Astrocyte (in vitro differentiated cells and primary cell): ENCODE measurements at regions not wholly inside any gene's neighbourhood (a gene's known extent, or its start where the extent isn't known, plus 50 kb on each side); places are given as distances from the start of the nearest gene placed in this dataset.

Experiments used
- DNase-seq: peaks from one replicate; pipeline ENCODE4 v3.0.0-alpha.2; 2010; ENCODE audit warnings: low read depth
- FAIRE-seq: peaks from 2 replicates; lab custom pipeline; 2011; peaks lifted over from hg19 to GRCh38; lab: Jason Lieb, UNC
- H2AFZ ChIP-seq: 2 replicates; pipeline ENCODE4 v1.6.0; 2012; ENCODE audit warnings: low read depth, low read length, inconsistent platforms
- H3K27ac ChIP-seq: 2 replicates; pipeline ENCODE4 v1.5.1; 2011; ENCODE audit warnings: low read depth, low read length, inconsistent platforms
- H3K27me3 ChIP-seq: 2 replicates; pipeline ENCODE4 v1.6.0; 2011; ENCODE audit warnings: low read length, inconsistent platforms; ENCODE audit not compliant: insufficient read depth
- H3K36me3 ChIP-seq: 2 replicates; pipeline ENCODE4 v1.5.1; 2011; ENCODE audit warnings: low read length, inconsistent platforms; ENCODE audit not compliant: insufficient read depth
- H3K4me1 ChIP-seq: 2 replicates; pipeline ENCODE4 v1.5.1; 2011; ENCODE audit warnings: low read length, inconsistent platforms; ENCODE audit not compliant: insufficient read depth
- H3K4me2 ChIP-seq: 2 replicates; pipeline ENCODE4 v1.6.0; 2012; ENCODE audit warnings: low read length, inconsistent platforms
- H3K4me3 ChIP-seq: 2 replicates; pipeline ENCODE4 v1.5.1; 2011; ENCODE audit warnings: low read depth, mild to moderate bottlenecking, low read length, inconsistent platforms; ENCODE audit not compliant: insufficient read depth
- H3K79me2 ChIP-seq: 2 replicates; pipeline ENCODE4 v1.6.0; 2012; ENCODE audit warnings: mild to moderate bottlenecking, low read length, inconsistent platforms; ENCODE audit not compliant: insufficient read depth
- H3K9ac ChIP-seq: 2 replicates; pipeline ENCODE4 v1.6.0; 2012; ENCODE audit warnings: mild to moderate bottlenecking, low read length, inconsistent platforms
- H3K9me3 ChIP-seq: 2 replicates; pipeline ENCODE4 v1.5.1; 2012; ENCODE audit warnings: low read depth, mild to moderate bottlenecking, low read length, inconsistent platforms; ENCODE audit not compliant: insufficient read depth
- H4K20me1 ChIP-seq: 2 replicates; pipeline ENCODE4 v1.6.0; 2012; ENCODE audit warnings: low read length, inconsistent platforms; ENCODE audit not compliant: insufficient read depth
- H3K27ac Mint-ChIP-seq: one replicate; pipeline ENCODE4 v1.8.0; 2021; ENCODE audit warnings: mild to moderate bottlenecking, mixed read lengths; ENCODE audit not compliant: unreplicated experiment
- H3K27me3 Mint-ChIP-seq: one replicate; pipeline ENCODE4 v1.8.0; 2021; ENCODE audit warnings: low read depth, mixed read lengths; ENCODE audit not compliant: unreplicated experiment
- H3K36me3 Mint-ChIP-seq: one replicate; pipeline ENCODE4 v1.8.0; 2021; ENCODE audit warnings: low read depth, mixed read lengths; ENCODE audit not compliant: unreplicated experiment
- H3K4me1 Mint-ChIP-seq: one replicate; pipeline ENCODE4 v1.8.0; 2021; ENCODE audit warnings: low read depth, mixed read lengths; ENCODE audit not compliant: unreplicated experiment
- H3K4me3 Mint-ChIP-seq: one replicate; pipeline ENCODE4 v1.8.0; 2021; ENCODE audit warnings: mild to moderate bottlenecking, moderate library complexity, mixed read lengths; ENCODE audit not compliant: unreplicated experiment
- H3K9me3 Mint-ChIP-seq: one replicate; pipeline ENCODE4 v1.8.0; 2021; ENCODE audit warnings: mild to moderate bottlenecking, mixed read lengths; ENCODE audit not compliant: unreplicated experiment
- CTCF ChIP-seq: IDR thresholded peaks from 2 replicates; pipeline ENCODE4 v1.5.1; 2011; ENCODE audit warnings: low read depth, mild to moderate bottlenecking, inconsistent platforms, low read length, moderate library complexity; ENCODE audit not compliant: insufficient read depth
- EZH2 ChIP-seq: IDR thresholded peaks from 2 replicates; pipeline ENCODE4 v1.6.1; 2012; ENCODE audit warnings: mild to moderate bottlenecking, low read length, inconsistent platforms; ENCODE audit not compliant: insufficient read depth

GRCh38 chr4:4607336-4608213 is 65.7 kb upstream of the STX18 start:
- H3K79me2 ChIP-seq: no peaks in the 10 kb centered on the region
- FAIRE-seq (no peak), DNase-seq (no peak)
- H3K4me2 ChIP-seq: no peak overlapping the region
- Mint-ChIP-seq H3K27ac (no peak overlapping the region), H3K4me1 (peaks cover 2% of the 10 kb centered on the region), H3K27me3 (peaks cover 12% of the 10 kb centered on the region), H3K9me3 (no peaks in the 10 kb centered on the region), H3K4me3 (no peak overlapping the region), H3K36me3 (peaks cover 2% of the 10 kb centered on the region)
- H3K4me1 ChIP-seq: peaks cover 3% of the 10 kb centered on the region
- H3K36me3 ChIP-seq: no peaks in the 10 kb centered on the region
- H2AFZ ChIP-seq: no peak overlapping the region
- no peak overlapping the region for H3K4me3 ChIP-seq
- no peaks in the 10 kb centered on the region for H4K20me1 ChIP-seq
- no peaks in the 10 kb centered on the region for H3K9me3 ChIP-seq
- H3K9ac ChIP-seq: no peak overlapping the region
- no peak for TF ChIP-seq EZH2
- no peak for TF ChIP-seq CTCF
- H3K27me3 ChIP-seq: no peaks in the 10 kb centered on the region
- H3K27ac ChIP-seq: no peak overlapping the region

GRCh38 chr4:4606321-4606720 is 64.5 kb upstream of the STX18 start:
- H3K4me1 Mint-ChIP-seq: peaks cover 2% of the 10 kb centered on the region
- Histone ChIP-seq H3K9me3 (no peaks in the 10 kb centered on the region), H3K36me3 (no peaks in the 10 kb centered on the region), H3K4me1 (peaks cover 3% of the 10 kb centered on the region), H3K27ac (no peak overlapping the region), H3K4me3 (no peak overlapping the region), H3K9ac (no peak overlapping the region), H3K4me2 (no peak overlapping the region), H4K20me1 (no peaks in the 10 kb centered on the region), H3K79me2 (no peaks in the 10 kb centered on the region), H2AFZ (no peak overlapping the region), H3K27me3 (no peaks in the 10 kb centered on the region)
- peak; percentile 29 for DNase-seq
- no peaks in the 10 kb centered on the region for H3K9me3 Mint-ChIP-seq
- no peak for FAIRE-seq
- TF ChIP-seq CTCF: no peak
- TF ChIP-seq EZH2: no peak
- peaks cover 4% of the 10 kb centered on the region for H3K36me3 Mint-ChIP-seq
- peaks cover 6% of the 10 kb centered on the region for H3K27me3 Mint-ChIP-seq
- no peak overlapping the region for H3K4me3 Mint-ChIP-seq
- no peak overlapping the region for H3K27ac Mint-ChIP-seq

- Histone ChIP-seq H3K4me1 (peaks cover 3% of the 10 kb centered on the region), H3K79me2 (no peaks in the 10 kb centered on the region), H3K27me3 (no peaks in the 10 kb centered on the region), H3K27ac (no peak overlapping the region), H4K20me1 (no peaks in the 10 kb centered on the region), H3K36me3 (no peaks in the 10 kb centered on the region), H3K9me3 (no peaks in the 10 kb centered on the region), H3K4me3 (no peak overlapping the region), H3K9ac (no peak overlapping the region), H2AFZ (no peak overlapping the region), H3K4me2 (no peak overlapping the region)
- H3K9me3 Mint-ChIP-seq: no peaks in the 10 kb centered on the region
- H3K4me3 Mint-ChIP-seq: no peak overlapping the region
- DNase-seq: no peak
- peaks cover 4% of the 10 kb centered on the region for H3K36me3 Mint-ChIP-seq
- FAIRE-seq: no peak
- H3K4me1 Mint-ChIP-seq: peaks cover 2% of the 10 kb centered on the region
- no peak overlapping the region for H3K27ac Mint-ChIP-seq
- H3K27me3 Mint-ChIP-seq: peaks cover 6% of the 10 kb centered on the region
- TF ChIP-seq EZH2 (no peak), CTCF (no peak)
Observed at GRCh38 chr4:4605849-4606248, 64.0 kb upstream of the STX18 start.
